ENCODE measurements at regions not wholly inside any gene's neighbourhood (a gene's known extent, or its start where the extent isn't known, plus 50 kb on each side); places are given as distances from the start of the nearest gene placed in this dataset.

GRCh38 chr11:128375961-128376360 lies 211.4 kb downstream of the ETS1 start:
- Histone ChIP-seq H4K20me1 (ENCODE audit: control insufficient read depth, insufficient read depth) (no peaks in the 10 kb centered on the region), H3K9ac (ENCODE audit: control insufficient read depth, insufficient read depth, low read length) (no peak overlapping the region), H3K36me3 (ENCODE audit: control insufficient read depth in 2 of 2, insufficient read depth in 2 of 2, low read length in 1 of 2) (no peaks in the 10 kb centered on the region), H3K79me2 (ENCODE audit: control insufficient read depth, insufficient read depth, low read length) (no peaks in the 10 kb centered on the region), H3K9me3 (replicated peaks; ENCODE audit: control insufficient read depth, insufficient read depth, low read length) (no peaks in the 10 kb centered on the region; the same call in 2 of the 3 replicates), H3K27ac (ENCODE audit: control insufficient read depth, insufficient read depth) (no peak overlapping the region), H2AFZ (ENCODE audit: control insufficient read depth, low read depth, low read length) (no peak overlapping the region), H3K4me1 (ENCODE audit: control insufficient read depth, insufficient read depth, low read length) (no peaks in the 10 kb centered on the region), H3K27me3 (replicated peaks in 1 of 2; ENCODE audit: control insufficient read depth in 2 of 2, insufficient read depth in 2 of 2, low read length in 1 of 2) (no peaks in the 10 kb centered on the region), H3K4me3 (no peak overlapping the region), H3K4me2 (ENCODE audit: control insufficient read depth, insufficient read depth) (no peak overlapping the region)
- DNase-seq (ENCODE audit: low read depth, low spot score) (no peak), ATAC-seq (no peak), FAIRE-seq (no peak)
- in situ Hi-C loops (cut with MboI), result no loop called here
- ChIA-PET CTCF (no interaction called here), RAD21 (ENCODE audit: unreplicated experiment) (interaction anchor here (0.6 kb wide), 1 partner anchor 660 kb away, joined by 3 read pairs; no protein-coding TSS in a partner anchor), SMC1A (ENCODE audit: uncharacterized antibody, unreplicated experiment) (interaction anchor here (0.7 to 1.0 kb wide), 3 partner anchors 9 to 255 kb away, joined by 3 to 4 read pairs (median 3); no protein-coding TSS in a partner anchor), POLR2A (interaction anchor here (0.7 kb wide), 1 partner anchor 15 kb away, joined by 13 read pairs; no protein-coding TSS in a partner anchor)
- TF ChIP-seq LARP7 (IDR thresholded peaks at IDR 0.05) (no peak), SUPT20H (IDR thresholded peaks at IDR 0.05; ENCODE audit: borderline replicate concordance, control insufficient read depth, low read depth, low read length) (no peak), SP1 (IDR thresholded peaks at IDR 0.05; ENCODE audit: low read depth, low read length) (no peak), RAD21 (IDR thresholded peaks at IDR 0.05; ENCODE audit: insufficient read depth, low read depth, low read length) (no peak), ZNF207 (IDR thresholded peaks at IDR 0.05; ENCODE audit: borderline replicate concordance) (no peak), FOXK2 (IDR thresholded peaks at IDR 0.05) (no peak), ZNF592 (IDR thresholded peaks at IDR 0.05) (no peak), WRNIP1 (IDR thresholded peaks at IDR 0.05; ENCODE audit: borderline replicate concordance, low read depth, low read length) (no peak), NFIC (IDR thresholded peaks at IDR 0.05; ENCODE audit: low read depth, low read length) (no peak), NR2F1 (conservative IDR thresholded peaks at IDR 0.05) (no peak), RBBP5 (conservative IDR thresholded peaks at IDR 0.05) (no peak), PAX8 (IDR thresholded peaks at IDR 0.05) (no peak), NRF1 (conservative IDR thresholded peaks at IDR 0.05; ENCODE audit: low read depth, low read length) (no peak), BCL11A (IDR thresholded peaks at IDR 0.05; ENCODE audit: low read depth, low read length) (no peak), SMAD5 (IDR thresholded peaks at IDR 0.05; ENCODE audit: low read depth) (no peak), EGR1 (IDR thresholded peaks at IDR 0.05; ENCODE audit: borderline replicate concordance in 1 of 2, low read depth in 2 of 2, low read length in 2 of 2) (no peak)
- BruUV-seq (replicated peaks), result no TSS peak
- WGBS (ENCODE audit: insufficient coverage, insufficient replicate concordance, low lambda C conversion rate, missing lambda C conversion rate), result 5% methylated on average over 1 of the region's 1 CpG
- intact Hi-C loops (cut with micrococcal nuclease; ENCODE audit: unreplicated experiment), result no loop called here

Data from GM12878 (cell line).